Effector CD4-positive, alpha-beta T cell (primary cell): ENCODE measurements at regions not wholly inside any gene's neighbourhood (a gene's known extent, or its start where the extent isn't known, plus 50 kb on each side); places are given as distances from the start of the nearest gene placed in this dataset.

Experiments
- DNase-seq: peaks from one replicate; pipeline ENCODE4 v3.0.0-alpha.2; 2020

DNA sequence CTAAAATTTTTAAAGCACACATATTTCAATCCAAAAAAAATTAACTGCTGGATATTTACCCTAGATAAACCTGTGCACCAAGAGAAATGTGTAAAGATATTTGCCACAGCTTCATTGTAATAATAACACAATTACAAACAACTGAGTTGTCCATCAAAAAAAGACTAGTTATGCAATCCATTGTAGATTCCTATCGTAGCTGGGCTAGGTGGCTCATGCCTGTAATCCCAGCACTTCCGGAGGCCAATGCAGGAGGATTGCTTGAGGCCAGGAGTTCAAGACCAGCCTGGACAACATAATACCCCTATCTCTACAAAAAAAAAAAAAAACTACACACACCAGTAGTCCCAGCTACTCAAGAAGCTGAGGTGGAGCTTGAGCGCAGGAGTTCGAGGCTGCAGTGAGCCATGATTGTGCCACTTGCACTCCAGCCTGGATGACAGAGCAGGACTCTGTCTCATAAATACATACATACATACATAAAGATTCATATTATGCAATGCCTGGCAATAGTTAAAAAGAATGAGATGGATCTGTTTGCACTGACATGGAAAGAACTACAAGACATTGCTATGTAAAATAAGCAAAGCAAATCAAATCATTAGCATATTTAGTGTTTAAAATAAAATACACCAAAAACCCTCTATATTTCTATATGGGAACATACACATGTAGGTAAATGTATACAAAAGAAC lies 56.5 kb upstream of the CCDC28A start:
- no peak for DNase-seq

DNA sequence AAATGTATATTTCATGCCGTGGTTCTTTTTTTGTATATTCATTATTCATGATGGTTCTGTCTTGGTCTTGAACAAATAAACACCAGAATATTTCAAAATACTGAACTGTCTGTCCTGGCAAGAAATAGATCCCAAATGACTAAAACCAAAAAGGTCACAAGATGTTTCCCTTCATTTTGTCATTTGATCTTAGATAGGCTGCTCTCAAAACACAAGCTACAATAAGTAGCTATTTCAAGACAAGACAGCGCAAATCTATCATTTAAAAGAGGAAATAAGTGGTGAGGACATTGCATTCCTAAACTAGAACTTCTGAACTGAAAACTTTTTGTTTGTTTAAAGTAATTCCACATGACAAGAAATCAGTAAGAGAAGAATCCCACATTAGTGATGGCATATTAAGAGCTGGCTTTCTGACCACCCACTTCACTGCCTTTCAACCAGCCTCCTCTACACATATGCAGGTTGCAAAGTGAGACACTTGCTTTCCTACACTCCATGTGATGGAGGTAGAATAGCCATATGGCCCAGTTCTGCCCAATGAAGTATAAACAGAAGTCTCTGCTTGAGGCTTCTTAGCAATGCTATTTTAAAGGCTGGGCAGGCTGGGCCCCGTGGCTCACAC lies 54.4 kb upstream of the CCDC28A start:
- DNase-seq = no peak

DNA sequence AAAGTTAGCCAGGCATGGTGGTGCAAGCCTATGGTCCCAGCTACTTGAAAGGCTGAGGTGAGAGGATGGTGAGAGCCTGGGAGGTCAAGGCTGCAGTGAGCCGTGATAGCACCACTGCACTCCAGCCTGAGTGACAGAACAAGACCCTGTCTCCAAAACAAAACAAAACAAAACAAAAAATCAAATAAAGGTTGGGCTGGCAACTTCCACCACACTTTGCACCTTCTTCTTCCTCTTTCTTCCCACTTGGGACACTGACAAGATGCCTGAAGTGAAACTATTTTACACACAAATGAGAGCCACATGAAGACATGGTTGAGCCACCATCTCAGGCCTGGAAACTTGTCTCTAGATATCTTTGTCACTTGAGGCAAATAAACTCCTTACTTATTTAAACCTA lies 53.8 kb upstream of the CCDC28A start:
- DNase-seq = no peak

DNA sequence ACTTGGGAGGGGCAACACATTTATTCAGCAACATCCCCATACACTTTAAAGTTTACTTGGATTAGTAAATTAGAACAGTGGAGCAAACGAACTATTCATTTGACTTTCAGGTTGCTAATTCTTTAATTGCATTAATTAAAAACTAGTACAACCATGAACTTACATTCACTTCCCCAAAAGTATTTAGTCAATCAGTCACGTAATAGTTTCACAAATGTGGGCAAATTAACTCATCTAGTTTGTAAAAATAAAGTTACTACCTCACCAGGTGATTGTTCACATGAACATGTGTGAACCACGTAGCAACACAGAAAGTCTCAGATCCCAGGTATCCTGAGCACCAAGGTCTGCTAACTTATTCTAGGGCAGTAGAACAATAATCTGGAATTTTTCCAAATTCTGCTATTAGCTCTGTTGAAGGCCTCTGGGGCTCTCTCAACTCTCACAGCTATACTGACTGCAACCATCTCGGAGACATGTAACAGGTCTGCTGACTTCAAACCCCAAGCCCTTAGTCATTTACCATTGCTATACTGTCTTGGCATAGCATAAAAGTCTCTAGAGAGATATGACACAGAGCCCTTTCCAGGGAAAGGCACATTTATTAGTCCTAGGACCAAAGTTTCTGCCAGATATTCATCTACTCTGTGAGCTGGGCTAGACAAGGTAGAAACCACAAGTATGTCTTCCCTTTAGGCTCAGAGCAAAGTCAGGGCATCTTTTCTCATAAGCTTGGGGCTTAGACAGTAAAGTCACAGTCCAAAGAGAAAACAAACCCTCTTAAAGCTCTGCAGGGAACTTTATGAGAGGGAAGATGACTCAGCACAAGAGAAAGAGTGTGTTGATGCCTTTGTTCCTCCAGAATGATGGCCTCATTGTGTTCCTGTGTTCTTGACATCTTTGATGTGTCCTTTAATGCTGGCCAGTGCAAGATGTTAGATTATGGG lies 50.9 kb upstream of the CCDC28A start:
- no peak for DNase-seq
